ENCODE measurements at regions not wholly inside any gene's neighbourhood (a gene's known extent, or its start where the extent isn't known, plus 50 kb on each side); places are given as distances from the start of the nearest gene placed in this dataset.

DNA sequence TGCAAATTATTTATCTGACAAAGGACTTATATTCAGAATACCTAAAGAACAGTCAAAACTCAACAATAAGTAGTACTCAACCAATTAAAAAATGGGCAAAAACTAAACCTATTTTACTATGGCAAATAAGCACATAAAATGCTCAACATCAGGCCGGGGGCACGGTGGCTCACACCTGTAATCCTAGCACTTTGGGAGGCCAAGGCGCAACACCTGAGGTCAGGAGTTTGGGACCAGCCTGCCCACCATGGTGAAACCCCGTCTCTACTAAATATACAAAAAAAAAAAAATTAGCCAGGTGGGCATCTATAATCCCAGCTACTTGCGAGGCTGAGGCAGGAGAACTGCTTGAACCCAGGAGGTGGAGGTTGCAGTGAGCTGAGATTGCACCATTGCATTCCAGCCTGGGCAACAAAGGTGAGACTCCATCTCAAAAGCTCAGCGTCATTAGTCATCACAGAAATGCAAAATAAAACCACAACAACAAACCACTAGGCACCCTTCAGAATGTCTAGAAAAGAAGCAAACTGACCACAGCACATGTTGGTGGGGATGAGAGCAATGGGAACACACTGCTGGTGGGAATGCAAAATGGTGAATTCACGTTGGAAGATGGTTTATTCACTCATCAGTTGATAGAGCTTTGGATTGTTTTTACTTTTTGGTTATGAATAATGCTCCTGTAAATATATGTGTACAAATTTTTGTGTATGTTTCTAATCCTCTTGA lies 180.6 kb upstream of the SOX1 start:
- POLR2A ChIA-PET: no interaction called here
- ATAC-seq (no peak), DNase-seq (ENCODE audit: low read depth in 1 of 2, low spot score in 1 of 2) (no peak), FAIRE-seq (no peak)
- Histone ChIP-seq H3K9me3 (no peaks in the 10 kb centered on the region), H3K4me2 (no peak overlapping the region), H3K4me3 (no peak overlapping the region), H3K27ac (no peak overlapping the region), H3K4me1 (no peaks in the 10 kb centered on the region)
- CTCF ChIA-PET: no interaction called here
- no peak for TF ChIP-seq KDM1A (IDR thresholded peaks at IDR 0.05; ENCODE audit: low read depth)
- TF ChIP-seq ESRRA (IDR thresholded peaks at IDR 0.05; ENCODE audit: borderline replicate concordance, low read length): no peak
- TF ChIP-seq HOXB5 (CRISPR knock-in tag; IDR thresholded peaks at IDR 0.05): no peak
- no peak for TF ChIP-seq ZSCAN20 (CRISPR knock-in tag; IDR thresholded peaks at IDR 0.05)
- no peak for TF ChIP-seq FOSB (CRISPR knock-in tag; IDR thresholded peaks at IDR 0.05)
- 6% methylated on average over 7 of the region's 7 CpGs for WGBS (ENCODE audit: missing lambda C conversion rate)

DNA sequence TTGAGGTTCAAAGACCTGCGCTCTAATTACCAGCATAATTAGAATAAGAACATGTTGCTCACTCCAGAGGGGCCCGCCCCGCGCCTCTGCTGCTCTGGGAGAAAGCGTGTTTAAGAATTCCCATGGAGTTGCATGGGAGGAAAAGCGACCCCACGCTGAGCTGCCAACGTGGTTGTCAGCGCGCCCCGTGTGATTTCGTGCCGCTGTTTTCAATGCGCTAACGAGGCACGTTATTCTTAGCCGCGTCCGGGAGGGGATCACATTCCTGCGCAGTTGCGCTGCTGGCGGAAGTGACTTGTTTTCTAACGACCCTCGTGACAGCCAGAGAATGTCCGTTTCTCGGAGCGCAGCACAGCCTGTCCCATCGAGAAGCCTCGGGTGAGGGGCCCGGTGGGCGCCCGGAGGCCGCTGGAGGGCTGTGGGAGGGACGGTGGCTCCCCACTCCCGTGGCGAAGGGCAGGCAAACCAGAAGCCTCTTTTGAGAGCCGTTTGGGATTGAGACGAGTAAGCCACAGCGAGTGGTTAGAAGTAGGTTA lies 173.8 kb upstream of the SOX1 start:
- Histone ChIP-seq H3K4me1 (no peaks in the 10 kb centered on the region), H3K27ac (no peak overlapping the region), H3K9me3 (no peaks in the 10 kb centered on the region), H3K4me2 (no peak overlapping the region), H3K4me3 (no peak overlapping the region)
- ChIA-PET POLR2A (no interaction called here), CTCF (no interaction called here)
- FAIRE-seq: no peak
- TF ChIP-seq, protein P1, sequence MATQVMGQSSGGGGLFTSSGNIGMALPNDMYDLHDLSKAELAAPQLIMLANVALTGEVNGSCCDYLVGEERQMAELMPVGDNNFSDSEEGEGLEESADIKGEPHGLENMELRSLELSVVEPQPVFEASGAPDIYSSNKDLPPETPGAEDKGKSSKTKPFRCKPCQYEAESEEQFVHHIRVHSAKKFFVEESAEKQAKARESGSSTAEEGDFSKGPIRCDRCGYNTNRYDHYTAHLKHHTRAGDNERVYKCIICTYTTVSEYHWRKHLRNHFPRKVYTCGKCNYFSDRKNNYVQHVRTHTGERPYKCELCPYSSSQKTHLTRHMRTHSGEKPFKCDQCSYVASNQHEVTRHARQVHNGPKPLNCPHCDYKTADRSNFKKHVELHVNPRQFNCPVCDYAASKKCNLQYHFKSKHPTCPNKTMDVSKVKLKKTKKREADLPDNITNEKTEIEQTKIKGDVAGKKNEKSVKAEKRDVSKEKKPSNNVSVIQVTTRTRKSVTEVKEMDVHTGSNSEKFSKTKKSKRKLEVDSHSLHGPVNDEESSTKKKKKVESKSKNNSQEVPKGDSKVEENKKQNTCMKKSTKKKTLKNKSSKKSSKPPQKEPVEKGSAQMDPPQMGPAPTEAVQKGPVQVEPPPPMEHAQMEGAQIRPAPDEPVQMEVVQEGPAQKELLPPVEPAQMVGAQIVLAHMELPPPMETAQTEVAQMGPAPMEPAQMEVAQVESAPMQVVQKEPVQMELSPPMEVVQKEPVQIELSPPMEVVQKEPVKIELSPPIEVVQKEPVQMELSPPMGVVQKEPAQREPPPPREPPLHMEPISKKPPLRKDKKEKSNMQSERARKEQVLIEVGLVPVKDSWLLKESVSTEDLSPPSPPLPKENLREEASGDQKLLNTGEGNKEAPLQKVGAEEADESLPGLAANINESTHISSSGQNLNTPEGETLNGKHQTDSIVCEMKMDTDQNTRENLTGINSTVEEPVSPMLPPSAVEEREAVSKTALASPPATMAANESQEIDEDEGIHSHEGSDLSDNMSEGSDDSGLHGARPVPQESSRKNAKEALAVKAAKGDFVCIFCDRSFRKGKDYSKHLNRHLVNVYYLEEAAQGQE (IDR thresholded peaks at IDR 0.05): no peak
- TF ChIP-seq FOSL2 (IDR thresholded peaks at IDR 0.05) (no peak), FOSL2 (CRISPR knock-in tag; IDR thresholded peaks at IDR 0.05) (no peak), TFCP2L1 (CRISPR knock-in tag; IDR thresholded peaks at IDR 0.05) (no peak), SREBF2 (IDR thresholded peaks at IDR 0.05) (no peak), CBX2 (IDR thresholded peaks at IDR 0.05; ENCODE audit: borderline replicate concordance, low read depth) (no peak), CHD2 (IDR thresholded peaks at IDR 0.05; ENCODE audit: low read length, partially characterized antibody) (no peak), RNF2 (IDR thresholded peaks at IDR 0.05; ENCODE audit: borderline replicate concordance, low read depth) (no peak), HOXB5 (CRISPR knock-in tag; IDR thresholded peaks at IDR 0.05) (no peak), ZSCAN20 (CRISPR knock-in tag; IDR thresholded peaks at IDR 0.05) (no peak), HOXA7 (CRISPR knock-in tag; IDR thresholded peaks at IDR 0.05) (no peak), ZFP36 (IDR thresholded peaks at IDR 0.05; ENCODE audit: borderline replicate concordance, partially characterized antibody) (no peak)
- TF ChIP-seq, protein P2, sequence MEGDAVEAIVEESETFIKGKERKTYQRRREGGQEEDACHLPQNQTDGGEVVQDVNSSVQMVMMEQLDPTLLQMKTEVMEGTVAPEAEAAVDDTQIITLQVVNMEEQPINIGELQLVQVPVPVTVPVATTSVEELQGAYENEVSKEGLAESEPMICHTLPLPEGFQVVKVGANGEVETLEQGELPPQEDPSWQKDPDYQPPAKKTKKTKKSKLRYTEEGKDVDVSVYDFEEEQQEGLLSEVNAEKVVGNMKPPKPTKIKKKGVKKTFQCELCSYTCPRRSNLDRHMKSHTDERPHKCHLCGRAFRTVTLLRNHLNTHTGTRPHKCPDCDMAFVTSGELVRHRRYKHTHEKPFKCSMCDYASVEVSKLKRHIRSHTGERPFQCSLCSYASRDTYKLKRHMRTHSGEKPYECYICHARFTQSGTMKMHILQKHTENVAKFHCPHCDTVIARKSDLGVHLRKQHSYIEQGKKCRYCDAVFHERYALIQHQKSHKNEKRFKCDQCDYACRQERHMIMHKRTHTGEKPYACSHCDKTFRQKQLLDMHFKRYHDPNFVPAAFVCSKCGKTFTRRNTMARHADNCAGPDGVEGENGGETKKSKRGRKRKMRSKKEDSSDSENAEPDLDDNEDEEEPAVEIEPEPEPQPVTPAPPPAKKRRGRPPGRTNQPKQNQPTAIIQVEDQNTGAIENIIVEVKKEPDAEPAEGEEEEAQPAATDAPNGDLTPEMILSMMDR (IDR thresholded peaks at IDR 0.05): no peak
- TF ChIP-seq, protein P3, sequence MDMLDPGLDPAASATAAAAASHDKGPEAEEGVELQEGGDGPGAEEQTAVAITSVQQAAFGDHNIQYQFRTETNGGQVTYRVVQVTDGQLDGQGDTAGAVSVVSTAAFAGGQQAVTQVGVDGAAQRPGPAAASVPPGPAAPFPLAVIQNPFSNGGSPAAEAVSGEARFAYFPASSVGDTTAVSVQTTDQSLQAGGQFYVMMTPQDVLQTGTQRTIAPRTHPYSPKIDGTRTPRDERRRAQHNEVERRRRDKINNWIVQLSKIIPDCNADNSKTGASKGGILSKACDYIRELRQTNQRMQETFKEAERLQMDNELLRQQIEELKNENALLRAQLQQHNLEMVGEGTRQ (IDR thresholded peaks at IDR 0.05): no peak
- ATAC-seq: no peak
- no peak for DNase-seq (ENCODE audit: low read depth in 1 of 2, low spot score in 1 of 2)
- WGBS (ENCODE audit: missing lambda C conversion rate): 23% methylated on average over 15 of the region's 39 CpGs

Measured in A549 (cell line).